ENCODE measurements at regions not wholly inside any gene's neighbourhood (a gene's known extent, or its start where the extent isn't known, plus 50 kb on each side); places are given as distances from the start of the nearest gene placed in this dataset.

DNA sequence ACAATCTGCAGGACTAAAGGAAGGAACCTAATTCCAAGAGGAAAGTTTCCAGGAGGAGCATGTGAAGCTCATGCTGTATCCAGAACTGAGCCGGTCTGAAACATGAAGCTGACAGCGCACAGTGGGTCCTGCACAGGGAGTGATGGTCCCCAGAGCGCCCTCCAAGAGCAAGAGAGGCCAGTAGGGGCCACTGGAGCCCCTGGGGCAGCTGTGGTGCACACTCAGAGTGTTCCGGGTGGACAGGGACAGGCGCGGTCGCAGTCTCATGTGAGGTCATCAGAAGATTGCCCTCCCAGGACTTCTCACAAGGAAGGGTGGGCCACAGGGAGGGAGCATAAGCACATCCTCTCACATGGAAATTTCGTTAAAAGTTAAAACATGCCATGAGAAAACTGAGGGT is 355.9 kb downstream of the EIPR1 start:
- ChIA-PET CTCF (no interaction called here), POLR2A (no interaction called here)
- DNase-seq (ENCODE audit: extremely low spot score) = no peak
- TF ChIP-seq, protein P1, sequence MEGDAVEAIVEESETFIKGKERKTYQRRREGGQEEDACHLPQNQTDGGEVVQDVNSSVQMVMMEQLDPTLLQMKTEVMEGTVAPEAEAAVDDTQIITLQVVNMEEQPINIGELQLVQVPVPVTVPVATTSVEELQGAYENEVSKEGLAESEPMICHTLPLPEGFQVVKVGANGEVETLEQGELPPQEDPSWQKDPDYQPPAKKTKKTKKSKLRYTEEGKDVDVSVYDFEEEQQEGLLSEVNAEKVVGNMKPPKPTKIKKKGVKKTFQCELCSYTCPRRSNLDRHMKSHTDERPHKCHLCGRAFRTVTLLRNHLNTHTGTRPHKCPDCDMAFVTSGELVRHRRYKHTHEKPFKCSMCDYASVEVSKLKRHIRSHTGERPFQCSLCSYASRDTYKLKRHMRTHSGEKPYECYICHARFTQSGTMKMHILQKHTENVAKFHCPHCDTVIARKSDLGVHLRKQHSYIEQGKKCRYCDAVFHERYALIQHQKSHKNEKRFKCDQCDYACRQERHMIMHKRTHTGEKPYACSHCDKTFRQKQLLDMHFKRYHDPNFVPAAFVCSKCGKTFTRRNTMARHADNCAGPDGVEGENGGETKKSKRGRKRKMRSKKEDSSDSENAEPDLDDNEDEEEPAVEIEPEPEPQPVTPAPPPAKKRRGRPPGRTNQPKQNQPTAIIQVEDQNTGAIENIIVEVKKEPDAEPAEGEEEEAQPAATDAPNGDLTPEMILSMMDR (IDR thresholded peaks at IDR 0.05; ENCODE audit: control extremely low read depth, extremely low read depth, low read depth, missing control alignments) = no peak

DNA sequence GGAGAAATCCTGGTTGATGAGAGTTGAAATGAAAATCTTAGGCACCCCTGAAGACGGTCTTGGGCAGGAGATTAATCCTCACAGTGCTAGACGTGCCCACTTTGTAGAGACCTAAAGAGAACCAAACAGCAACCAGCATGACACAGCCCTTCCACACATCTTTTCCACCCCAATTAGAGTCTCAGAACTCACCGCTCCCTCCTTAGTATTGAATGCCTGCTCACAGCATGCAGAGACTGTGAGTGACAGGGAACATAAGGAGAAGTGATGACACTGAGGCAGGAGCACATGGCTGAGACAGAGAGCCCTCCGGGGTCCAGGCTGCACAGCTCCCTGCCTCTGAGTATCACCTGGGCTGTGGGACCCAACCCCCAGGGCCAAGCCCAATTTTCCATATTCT is 367.6 kb downstream of the EIPR1 start:
- DNase-seq (ENCODE audit: extremely low spot score) = no peak
- TF ChIP-seq, protein P1 (IDR thresholded peaks at IDR 0.05; ENCODE audit: control extremely low read depth, extremely low read depth, low read depth, missing control alignments) = no peak
- POLR2A ChIA-PET = no interaction called here
- CTCF ChIA-PET = no interaction called here

DNA sequence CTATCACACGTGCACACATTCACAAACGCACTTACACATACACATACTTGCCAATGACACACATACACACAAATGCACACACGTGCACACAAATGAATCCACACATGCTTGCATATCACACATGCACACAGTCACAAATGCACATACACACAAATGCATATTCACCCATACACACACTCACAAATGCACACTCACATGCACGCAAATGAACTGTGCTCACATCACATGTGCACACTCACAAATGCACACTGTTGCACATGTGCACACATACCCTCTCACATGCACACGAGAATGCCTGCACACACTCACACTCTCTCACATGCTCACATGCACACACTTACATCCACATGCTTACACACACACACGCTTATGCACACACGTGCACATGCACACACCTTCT is 368.1 kb downstream of the EIPR1 start:
- DNase-seq (ENCODE audit: extremely low spot score) = no peak
- TF ChIP-seq, protein P1 (IDR thresholded peaks at IDR 0.05; ENCODE audit: control extremely low read depth, extremely low read depth, low read depth, missing control alignments) = no peak
- CTCF ChIA-PET = no interaction called here
- POLR2A ChIA-PET = no interaction called here

DNA sequence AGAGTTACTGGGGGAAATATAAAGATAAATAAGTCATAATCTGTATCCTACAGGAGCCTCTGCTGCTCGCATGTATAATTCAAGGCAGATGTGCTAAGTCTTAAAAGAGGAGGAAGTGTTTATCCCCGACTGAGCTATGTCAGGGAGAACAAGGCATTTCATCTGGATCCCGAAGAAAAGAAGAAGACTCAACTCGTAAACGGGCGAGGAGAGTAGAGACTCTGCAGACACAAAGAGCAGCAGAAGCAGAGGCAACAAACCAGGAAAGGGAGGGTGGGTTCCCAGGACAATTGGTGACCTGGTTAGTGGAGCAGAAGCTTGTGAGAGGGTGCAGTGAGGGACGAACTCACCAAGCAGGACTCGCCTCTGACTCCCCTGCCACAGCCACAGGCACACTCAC is 368.6 kb downstream of the EIPR1 start:
- DNase-seq (ENCODE audit: extremely low spot score) = no peak
- TF ChIP-seq, protein P1 (IDR thresholded peaks at IDR 0.05; ENCODE audit: control extremely low read depth, extremely low read depth, low read depth, missing control alignments) = no peak
- POLR2A ChIA-PET = no interaction called here
- CTCF ChIA-PET = no interaction called here

DNA sequence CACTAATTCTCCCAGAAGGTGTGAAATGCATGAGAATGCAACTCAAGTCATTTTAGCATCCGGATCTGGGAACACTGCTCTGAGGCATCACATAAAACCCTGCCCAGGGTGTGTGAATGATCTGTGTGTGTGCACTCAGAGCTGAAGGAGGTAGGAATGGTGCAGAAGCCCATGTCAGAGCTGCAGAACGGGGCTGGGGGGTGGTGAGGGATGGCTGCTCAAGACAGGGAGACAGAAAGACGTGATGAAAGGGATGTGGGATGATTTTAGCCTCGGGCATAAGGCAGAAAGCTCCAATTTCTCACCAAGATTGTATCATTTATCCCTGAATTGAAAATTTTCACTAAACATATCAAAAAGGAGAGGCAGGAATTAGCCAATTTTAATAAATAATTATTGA is 369.1 kb downstream of the EIPR1 start:
- DNase-seq (ENCODE audit: extremely low spot score) = no peak
- CTCF ChIA-PET = no interaction called here
- POLR2A ChIA-PET = no interaction called here
- TF ChIP-seq, protein P1 (IDR thresholded peaks at IDR 0.05; ENCODE audit: control extremely low read depth, extremely low read depth, low read depth, missing control alignments) = no peak

DNA sequence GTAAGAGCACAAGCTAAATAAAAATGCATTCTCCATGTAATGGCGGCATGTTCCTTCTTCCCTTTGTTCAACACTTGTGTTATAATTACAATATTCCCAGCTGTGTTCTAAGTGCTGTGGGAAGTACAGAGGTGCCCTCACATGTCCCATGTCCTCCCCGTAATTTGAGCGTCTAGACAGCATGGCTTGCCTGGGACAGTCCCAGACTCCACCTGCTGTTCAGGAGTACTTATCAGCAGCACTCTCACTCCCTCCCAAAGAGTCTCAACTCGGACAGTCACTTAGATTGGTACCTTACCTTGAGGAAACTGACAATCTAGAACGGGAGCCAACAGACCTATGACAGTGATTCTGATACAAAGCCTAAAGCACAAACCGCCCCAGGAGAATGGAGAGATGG is 370.5 kb downstream of the EIPR1 start:
- DNase-seq (ENCODE audit: extremely low spot score) = peak; percentile 3
- TF ChIP-seq, protein P1 (IDR thresholded peaks at IDR 0.05; ENCODE audit: control extremely low read depth, extremely low read depth, low read depth, missing control alignments) = no peak
- ChIA-PET POLR2A (no interaction called here), CTCF (no interaction called here)

DNA sequence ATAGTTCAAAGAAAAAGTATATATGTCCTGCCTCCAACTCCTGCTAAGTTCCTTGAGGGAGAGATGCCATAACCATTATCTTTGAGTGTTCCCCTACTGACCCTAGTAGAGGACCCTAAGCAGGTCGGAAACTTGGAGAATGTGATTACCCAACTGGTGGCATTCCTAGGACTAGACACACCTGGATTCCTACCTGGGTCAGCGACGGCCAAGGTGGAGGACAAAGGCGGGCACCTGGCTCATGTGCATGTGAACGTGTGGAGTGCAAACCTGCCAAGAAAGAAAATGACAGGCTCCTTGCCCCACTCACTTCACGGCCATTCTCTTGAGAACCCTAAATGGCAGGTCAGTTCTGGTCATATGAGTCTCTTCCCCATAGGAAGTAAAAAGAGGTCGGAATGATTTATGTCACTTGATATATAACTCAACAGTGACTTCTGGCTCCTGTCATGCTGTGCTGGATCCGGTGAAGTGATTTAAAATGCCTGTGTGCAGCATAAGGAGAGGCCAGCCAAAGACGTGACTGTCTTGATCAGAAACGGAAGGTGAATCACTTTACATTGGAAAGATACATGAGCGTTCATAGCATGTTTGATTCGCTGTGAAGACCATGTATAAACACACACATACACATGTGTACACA is 371.6 kb downstream of the EIPR1 start:
- TF ChIP-seq, protein P1 (IDR thresholded peaks at IDR 0.05; ENCODE audit: control extremely low read depth, extremely low read depth, low read depth, missing control alignments) = no peak
- DNase-seq (ENCODE audit: extremely low spot score) = peak; percentile 0
- ChIA-PET POLR2A (no interaction called here), CTCF (no interaction called here)
